Tibial artery (tissue), 4 donors: ENCODE measurements at regions not wholly inside any gene's neighbourhood (a gene's known extent, or its start where the extent isn't known, plus 50 kb on each side); places are given as distances from the start of the nearest gene placed in this dataset.

Source experiments
- DNase-seq, 2 donors: peaks; one replicate each; pipeline ENCODE4 v3.0.0-alpha.2; 2019
- H3K27ac ChIP-seq, 2 donors: fragments of 200-600 bp; sonication (generic) in 1 of 2; 1 replicate in 1 of 2; 2 replicates in 1 of 2; pipeline ENCODE4 v1.5.1; 2018 to 2019; ENCODE audit warnings: mild to moderate bottlenecking in 1 of 2
- H3K27me3 ChIP-seq, 2 donors: fragments of 200-600 bp; sonication (generic) in 1 of 2; one replicate each; pipeline versions ENCODE4 v1.5.1 to v1.6.0; 2016 to 2019
- H3K36me3 ChIP-seq, 3 donors: fragments of 200-600 bp; sonication (generic) in 2 of 3; one replicate each; pipeline ENCODE4 v1.5.1; 2016 to 2019; ENCODE audit warnings: mild to moderate bottlenecking in 2 of 3
- H3K4me1 ChIP-seq, 4 donors: fragments of 200-600 bp; sonication (generic) in 2 of 4; 1 replicate in 3 of 4; 2 replicates in 1 of 4; pipeline ENCODE4 v1.5.1; 2016 to 2019
- H3K4me3 ChIP-seq, 2 donors: fragments of 200-600 bp; sonication (generic) in 1 of 2; 1 replicate in 1 of 2; 2 replicates in 1 of 2; pipeline ENCODE4 v1.5.1; 2018 to 2019; ENCODE audit warnings: mild to moderate bottlenecking in 2 of 2
- H3K9me3 ChIP-seq, 3 donors: fragments of 200-600 bp; sonication (generic) in 1 of 3; one replicate each; pipeline ENCODE4 v1.5.1; 2016 to 2019
- CTCF ChIP-seq, 2 experiments: fragments of 200-600 bp in 1 of 2; fragments of 450-650 bp in 1 of 2; IDR thresholded peaks; one replicate each; pipeline ENCODE4 v1.5.1; 2017 to 2019; ENCODE audit warnings: antibody characterized with exemption in 2 of 2, mild to moderate bottlenecking in 1 of 2, moderate library complexity in 1 of 2
- intact Hi-C: fragments of 100-400 bp; cut with DNase I; formaldehyde crosslinking; loops from one replicate; pipeline ENCODE4 v1.15.0; 2023; ENCODE audit warnings: low total_unique reads

- H3K27me3 ChIP-seq = no peaks in the 10 kb centered on the region
- no peaks in the 10 kb centered on the region for H3K9me3 ChIP-seq
- DNase-seq = no peak
- H3K27ac ChIP-seq = peak overlapping the region in 1 of 2 donors; percentile 23
- peaks cover 0 to 15% (median 2%) of the 10 kb centered on the region in 4 donors for H3K4me1 ChIP-seq
- H3K4me3 ChIP-seq = no peak overlapping the region
- intact Hi-C loops = loop anchor here (5.0 kb wide), 1 partner anchor 385 kb away; no protein-coding TSS in a partner anchor
- no peaks in the 10 kb centered on the region for H3K36me3 ChIP-seq
- TF ChIP-seq CTCF (IDR thresholded peaks at IDR 0.05) = no peak
Observed at GRCh38 chr6:121652223-121652622, 216.8 kb downstream of the GJA1 start.

- Histone ChIP-seq H3K4me1 (peaks cover 0 to 15% (median 2%) of the 10 kb centered on the region in 4 donors), H3K4me3 (no peak overlapping the region), H3K9me3 (no peaks in the 10 kb centered on the region), H3K27ac (peak overlapping the region; percentile 40 to 42), H3K36me3 (no peaks in the 10 kb centered on the region), H3K27me3 (no peaks in the 10 kb centered on the region)
- intact Hi-C loops = loop anchor here (5.0 kb wide), 1 partner anchor 384 kb away; no protein-coding TSS in a partner anchor
- peak in 1 of 2 donors; percentile 75 for DNase-seq
- TF ChIP-seq CTCF (IDR thresholded peaks at IDR 0.05) = no peak
Observed at GRCh38 chr6:121652726-121653623, 217.5 kb downstream of the GJA1 start.

- intact Hi-C loops = loop anchor here (5.0 kb wide), 1 partner anchor 384 kb away; no protein-coding TSS in a partner anchor
- no peak for TF ChIP-seq CTCF (IDR thresholded peaks at IDR 0.05)
- no peaks in the 10 kb centered on the region for H3K27me3 ChIP-seq
- H3K9me3 ChIP-seq = no peaks in the 10 kb centered on the region
- H3K36me3 ChIP-seq = no peaks in the 10 kb centered on the region
- H3K4me1 ChIP-seq = peaks cover 0 to 15% (median 2%) of the 10 kb centered on the region in 4 donors
- DNase-seq = no peak
- no peak overlapping the region for H3K4me3 ChIP-seq
- H3K27ac ChIP-seq = peak overlapping the region; percentile 40 to 42
Observed at GRCh38 chr6:121653624-121654008, 218.2 kb downstream of the GJA1 start.

GRCh38 chr6:121657972-121658371 lies 222.5 kb downstream of the GJA1 start:
- H3K4me3 ChIP-seq = no peak overlapping the region
- H3K27ac ChIP-seq = no peak overlapping the region
- peaks cover 0 to 8% (median 2%) of the 10 kb centered on the region in 4 donors for H3K4me1 ChIP-seq
- no peak for TF ChIP-seq CTCF (IDR thresholded peaks at IDR 0.05)
- no peaks in the 10 kb centered on the region for H3K36me3 ChIP-seq
- no peaks in the 10 kb centered on the region for H3K27me3 ChIP-seq
- no peak for DNase-seq
- intact Hi-C loops = no loop called here
- no peaks in the 10 kb centered on the region for H3K9me3 ChIP-seq

- Histone ChIP-seq H3K27ac (no peak overlapping the region), H3K36me3 (no peaks in the 10 kb centered on the region), H3K9me3 (no peaks in the 10 kb centered on the region), H3K27me3 (no peaks in the 10 kb centered on the region), H3K4me1 (no peaks in the 10 kb centered on the region), H3K4me3 (no peak overlapping the region)
- intact Hi-C loops = no loop called here
- DNase-seq = no peak
- TF ChIP-seq CTCF (IDR thresholded peaks at IDR 0.05) = no peak
Observed at GRCh38 chr6:121660277-121660676, 224.8 kb downstream of the GJA1 start.
